ENCODE measurements at regions not wholly inside any gene's neighbourhood (a gene's known extent, or its start where the extent isn't known, plus 50 kb on each side); places are given as distances from the start of the nearest gene placed in this dataset.

DNA sequence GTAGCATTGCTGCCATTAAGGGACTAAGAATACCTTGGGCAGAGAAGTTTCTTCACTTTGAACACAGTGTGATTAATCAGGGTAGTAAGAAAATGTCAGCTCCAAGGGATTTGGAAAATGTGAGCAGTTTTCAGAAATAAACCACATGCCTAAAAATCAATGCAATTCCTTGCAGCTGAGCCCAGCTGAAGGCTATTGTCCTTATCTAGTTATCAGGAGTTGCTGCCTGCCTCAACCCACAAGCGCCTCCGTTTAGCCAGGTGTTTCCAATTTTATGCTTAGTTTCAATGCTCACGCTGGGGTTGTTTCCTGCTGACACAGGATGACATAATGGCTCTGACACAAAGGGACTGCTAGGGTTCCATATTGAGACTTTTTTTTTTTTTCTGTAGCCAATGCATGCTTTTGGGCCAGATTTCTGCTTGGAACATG lies 132.3 kb upstream of the ANK3 start:
- TF ChIP-seq MAFG (tag; conservative IDR thresholded peaks at IDR 0.05) (no peak), LEF1 (IDR thresholded peaks at IDR 0.05) (no peak)
- Histone ChIP-seq H2AFZ (ENCODE audit: low read depth, low read length) (no peak overlapping the region), H3K36me3 (ENCODE audit: control insufficient read depth, insufficient read depth, low read length) (no peaks in the 10 kb centered on the region), H3K27ac (ENCODE audit: extremely low read depth, low read depth, low read length) (no peak overlapping the region), H3K79me2 (ENCODE audit: control insufficient read depth, insufficient read depth, low read length) (no peaks in the 10 kb centered on the region), H4K20me1 (replicated peaks; ENCODE audit: control insufficient read depth, insufficient read depth, low read length) (no peaks in the 10 kb centered on the region), H3K4me3 (no peak overlapping the region), H3K9ac (ENCODE audit: insufficient read depth in 1 of 2, low read depth in 2 of 2, low read length in 2 of 2) (no peak overlapping the region), H3K27me3 (ENCODE audit: control insufficient read depth in 2 of 2, insufficient read depth in 2 of 2, low read length in 2 of 2) (no peaks in the 10 kb centered on the region), H3K4me1 (replicated peaks in 1 of 2; ENCODE audit: control insufficient read depth in 2 of 2, insufficient read depth in 2 of 2, low read length in 2 of 2) (no peaks in the 10 kb centered on the region), H3K9me1 (ENCODE audit: control insufficient read depth, insufficient read depth, low read length) (no peaks in the 10 kb centered on the region), H3K4me2 (ENCODE audit: insufficient read depth, low read length) (no peak overlapping the region), H3K9me3 (replicated peaks; ENCODE audit: control insufficient read depth, insufficient read depth, low read depth, low read length) (no peaks in the 10 kb centered on the region)
- BruUV-seq (replicated peaks) = no TSS peak
- FAIRE-seq (no peak), ATAC-seq (no peak), DNase-seq (ENCODE audit: extremely low read depth in 1 of 4, low spot score in 3 of 4) (no peak)
- in situ Hi-C loops (cut with MboI) (no loop called here), intact Hi-C loops (cut with micrococcal nuclease) (no loop called here)
- ChIA-PET CTCF (ENCODE audit: low intra/inter-chr PET ratio) (no interaction called here), POLR2A (no interaction called here)
- WGBS (ENCODE audit: insufficient coverage, low coverage, missing lambda C conversion rate) = 2% methylated on average over 3 of the region's 3 CpGs

DNA sequence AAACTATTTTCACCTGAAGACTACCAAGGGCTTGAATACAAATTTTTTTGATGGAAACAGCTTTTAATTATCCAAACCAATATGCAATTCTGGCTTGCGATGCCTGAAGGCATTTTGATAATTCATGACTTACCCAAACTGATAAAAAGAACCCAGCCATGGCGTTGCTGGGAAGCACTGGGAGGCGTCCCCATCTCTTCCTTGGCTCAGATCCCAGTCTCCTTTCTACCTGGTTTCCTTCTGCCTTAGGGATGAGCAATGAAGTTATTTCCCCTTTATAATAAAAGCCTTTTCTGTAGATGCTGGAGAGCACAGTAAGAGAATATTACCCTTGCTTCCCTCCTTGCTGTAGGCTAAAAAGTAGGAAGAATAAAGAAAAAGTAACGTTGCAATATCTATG lies 129.1 kb upstream of the ANK3 start:
- FAIRE-seq (no peak), ATAC-seq (no peak), DNase-seq (ENCODE audit: extremely low read depth in 1 of 4, low spot score in 3 of 4) (no peak)
- intact Hi-C loops (cut with micrococcal nuclease) = no loop called here
- no peaks in the 10 kb centered on the region for H4K20me1 ChIP-seq (replicated peaks; ENCODE audit: control insufficient read depth, insufficient read depth, low read length)
- H3K9me1 ChIP-seq (ENCODE audit: control insufficient read depth, insufficient read depth, low read length) = no peaks in the 10 kb centered on the region
- no peaks in the 10 kb centered on the region for H3K36me3 ChIP-seq (ENCODE audit: control insufficient read depth, insufficient read depth, low read length)
- no TSS peak for BruUV-seq (replicated peaks)
- H2AFZ ChIP-seq (ENCODE audit: low read depth, low read length) = no peak overlapping the region
- H3K9ac ChIP-seq (ENCODE audit: insufficient read depth in 1 of 2, low read depth in 2 of 2, low read length in 2 of 2) = no peak overlapping the region
- H3K4me3 ChIP-seq = no peak overlapping the region
- no peaks in the 10 kb centered on the region for H3K27me3 ChIP-seq (ENCODE audit: control insufficient read depth in 2 of 2, insufficient read depth in 2 of 2, low read length in 2 of 2)
- no peaks in the 10 kb centered on the region for H3K79me2 ChIP-seq (ENCODE audit: control insufficient read depth, insufficient read depth, low read length)
- no peaks in the 10 kb centered on the region for H3K9me3 ChIP-seq (replicated peaks; ENCODE audit: control insufficient read depth, insufficient read depth, low read depth, low read length)
- ChIA-PET POLR2A (interaction anchor here (1.7 kb wide), 1 partner anchor 11 kb away, joined by 4 read pairs; no protein-coding TSS in a partner anchor), CTCF (ENCODE audit: low intra/inter-chr PET ratio) (no interaction called here)
- no peak overlapping the region for H3K27ac ChIP-seq (ENCODE audit: extremely low read depth, low read depth, low read length)
- H3K4me2 ChIP-seq (ENCODE audit: insufficient read depth, low read length) = no peak overlapping the region
- H3K4me1 ChIP-seq (replicated peaks in 1 of 2; ENCODE audit: control insufficient read depth in 2 of 2, insufficient read depth in 2 of 2, low read length in 2 of 2) = no peaks in the 10 kb centered on the region
- in situ Hi-C loops (cut with MboI) = no loop called here
- 0% methylated on average over 4 of the region's 4 CpGs for WGBS (ENCODE audit: insufficient coverage, low coverage, missing lambda C conversion rate)
- TF ChIP-seq, protein P1, sequence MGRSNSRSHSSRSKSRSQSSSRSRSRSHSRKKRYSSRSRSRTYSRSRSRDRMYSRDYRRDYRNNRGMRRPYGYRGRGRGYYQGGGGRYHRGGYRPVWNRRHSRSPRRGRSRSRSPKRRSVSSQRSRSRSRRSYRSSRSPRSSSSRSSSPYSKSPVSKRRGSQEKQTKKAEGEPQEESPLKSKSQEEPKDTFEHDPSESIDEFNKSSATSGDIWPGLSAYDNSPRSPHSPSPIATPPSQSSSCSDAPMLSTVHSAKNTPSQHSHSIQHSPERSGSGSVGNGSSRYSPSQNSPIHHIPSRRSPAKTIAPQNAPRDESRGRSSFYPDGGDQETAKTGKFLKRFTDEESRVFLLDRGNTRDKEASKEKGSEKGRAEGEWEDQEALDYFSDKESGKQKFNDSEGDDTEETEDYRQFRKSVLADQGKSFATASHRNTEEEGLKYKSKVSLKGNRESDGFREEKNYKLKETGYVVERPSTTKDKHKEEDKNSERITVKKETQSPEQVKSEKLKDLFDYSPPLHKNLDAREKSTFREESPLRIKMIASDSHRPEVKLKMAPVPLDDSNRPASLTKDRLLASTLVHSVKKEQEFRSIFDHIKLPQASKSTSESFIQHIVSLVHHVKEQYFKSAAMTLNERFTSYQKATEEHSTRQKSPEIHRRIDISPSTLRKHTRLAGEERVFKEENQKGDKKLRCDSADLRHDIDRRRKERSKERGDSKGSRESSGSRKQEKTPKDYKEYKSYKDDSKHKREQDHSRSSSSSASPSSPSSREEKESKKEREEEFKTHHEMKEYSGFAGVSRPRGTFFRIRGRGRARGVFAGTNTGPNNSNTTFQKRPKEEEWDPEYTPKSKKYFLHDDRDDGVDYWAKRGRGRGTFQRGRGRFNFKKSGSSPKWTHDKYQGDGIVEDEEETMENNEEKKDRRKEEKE (IDR thresholded peaks at IDR 0.05; ENCODE audit: borderline replicate concordance in 1 of 2, control insufficient read depth in 1 of 2, low read depth in 2 of 2, low read length in 1 of 2) = no peak
- TF ChIP-seq POLR2H (tag; IDR thresholded peaks at IDR 0.05; ENCODE audit: low read depth) (no peak), GABPA (tag; conservative IDR thresholded peaks at IDR 0.05; ENCODE audit: low read depth) (no peak), EP300 (IDR thresholded peaks at IDR 0.05; ENCODE audit: low read length) (no peak), FUS (optimal IDR thresholded peaks at IDR 0.05; ENCODE audit: low read depth, low read length) (no peak), RBFOX2 (IDR thresholded peaks at IDR 0.05; ENCODE audit: low read depth, low read length) (no peak), BCOR (IDR thresholded peaks at IDR 0.05) (no peak), NR4A1 (CRISPR knock-in tag; IDR thresholded peaks at IDR 0.05) (no peak), NR4A1 (tag; IDR thresholded peaks at IDR 0.05) (no peak)
- TF ChIP-seq, protein P2, sequence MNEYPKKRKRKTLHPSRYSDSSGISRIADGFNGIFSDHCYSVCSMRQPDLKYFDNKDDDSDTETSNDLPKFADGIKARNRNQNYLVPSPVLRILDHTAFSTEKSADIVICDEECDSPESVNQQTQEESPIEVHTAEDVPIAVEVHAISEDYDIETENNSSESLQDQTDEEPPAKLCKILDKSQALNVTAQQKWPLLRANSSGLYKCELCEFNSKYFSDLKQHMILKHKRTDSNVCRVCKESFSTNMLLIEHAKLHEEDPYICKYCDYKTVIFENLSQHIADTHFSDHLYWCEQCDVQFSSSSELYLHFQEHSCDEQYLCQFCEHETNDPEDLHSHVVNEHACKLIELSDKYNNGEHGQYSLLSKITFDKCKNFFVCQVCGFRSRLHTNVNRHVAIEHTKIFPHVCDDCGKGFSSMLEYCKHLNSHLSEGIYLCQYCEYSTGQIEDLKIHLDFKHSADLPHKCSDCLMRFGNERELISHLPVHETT (CRISPR knock-in tag; conservative IDR thresholded peaks at IDR 0.05 in 1 of 2, IDR thresholded peaks at IDR 0.05 in 1 of 2) = no peak
